HG03442 (cell line): ENCODE measurements at regions not wholly inside any gene's neighbourhood (a gene's known extent, or its start where the extent isn't known, plus 50 kb on each side); places are given as distances from the start of the nearest gene placed in this dataset.

Experiments
- ATAC-seq: cut with Tn5 transposase; IDR thresholded peaks from one replicate; pipeline ENCODE4 v1.9.1; 2021; ENCODE audit warnings: mild to moderate bottlenecking, moderate library complexity; ENCODE audit not compliant: unreplicated experiment

- no peak for ATAC-seq
Measured at GRCh38 chr18:67381608-67382150, 134.8 kb downstream of the DSEL start.

GRCh38 chr18:67380867-67381266 is 135.7 kb downstream of the DSEL start:
- no peak for ATAC-seq

- no peak for ATAC-seq
Measured at GRCh38 chr18:67379981-67380380, 136.5 kb downstream of the DSEL start.

GRCh38 chr18:67376372-67376771 is 140.1 kb downstream of the DSEL start:
- ATAC-seq: no peak

- ATAC-seq: no peak
Measured at GRCh38 chr18:67373636-67374035, 142.9 kb downstream of the DSEL start.

- ATAC-seq: no peak
Measured at GRCh38 chr18:67367540-67367939, 149.0 kb downstream of the DSEL start.

GRCh38 chr18:67363694-67364093 is 152.8 kb downstream of the DSEL start:
- ATAC-seq: no peak

- no peak for ATAC-seq
Measured at GRCh38 chr18:67362906-67363305, 153.6 kb downstream of the DSEL start.

- ATAC-seq: peak; percentile 91
Measured at GRCh38 chr18:67359873-67360838, 156.4 kb downstream of the DSEL start.

- no peak for ATAC-seq
Measured at GRCh38 chr18:67358947-67359346, 157.6 kb downstream of the DSEL start.

- ATAC-seq: no peak
Measured at GRCh38 chr18:67354692-67355091, 161.8 kb downstream of the DSEL start.

- no peak for ATAC-seq
Measured at GRCh38 chr18:67354091-67354490, 162.4 kb downstream of the DSEL start.

GRCh38 chr18:67347438-67347837 is 169.1 kb downstream of the DSEL start:
- no peak for ATAC-seq

GRCh38 chr18:67342159-67342558 is 174.4 kb downstream of the DSEL start:
- no peak for ATAC-seq

GRCh38 chr18:67337696-67338095 is 178.8 kb downstream of the DSEL start:
- ATAC-seq: no peak

GRCh38 chr18:67331857-67332256 is 184.7 kb downstream of the DSEL start:
- no peak for ATAC-seq

- no peak for ATAC-seq
Measured at GRCh38 chr18:67319109-67319508, 197.4 kb downstream of the DSEL start.

GRCh38 chr18:67318651-67319050 is 197.9 kb downstream of the DSEL start:
- no peak for ATAC-seq

GRCh38 chr18:67310826-67311225 is 205.7 kb downstream of the DSEL start:
- ATAC-seq: no peak

GRCh38 chr18:67308819-67309218 is 207.7 kb downstream of the DSEL start:
- ATAC-seq: no peak

GRCh38 chr18:67305466-67305865 is 211.1 kb downstream of the DSEL start:
- ATAC-seq: no peak

GRCh38 chr18:67302043-67302442 is 214.5 kb downstream of the DSEL start:
- no peak for ATAC-seq
